ENCODE measurements at regions not wholly inside any gene's neighbourhood (a gene's known extent, or its start where the extent isn't known, plus 50 kb on each side); places are given as distances from the start of the nearest gene placed in this dataset.

- Mint-ChIP-seq H3K4me1 (peaks cover 9% of the 10 kb centered on the region), H3K4me3 (no peak overlapping the region), H3K36me3 (no peaks in the 10 kb centered on the region), H3K27me3 (ENCODE audit: low read depth) (no peaks in the 10 kb centered on the region), H3K27ac (no peak overlapping the region), H3K9me3 (peaks cover 18% of the 10 kb centered on the region)
- DNase-seq (ENCODE audit: low spot score in 2 of 2, unreplicated experiment in 2 of 2) = no peak
- no peak for TF ChIP-seq CTCF (IDR thresholded peaks at IDR 0.05; ENCODE audit: unreplicated experiment)
Observed at GRCh38 chr11:24234822-24235508, 261.9 kb upstream of the LUZP2 start.

- Mint-ChIP-seq H3K36me3 (no peaks in the 10 kb centered on the region), H3K4me3 (no peak overlapping the region), H3K4me1 (peaks cover 9% of the 10 kb centered on the region), H3K9me3 (peaks cover 8% of the 10 kb centered on the region), H3K27ac (no peak overlapping the region), H3K27me3 (ENCODE audit: low read depth) (no peaks in the 10 kb centered on the region)
- no peak for TF ChIP-seq CTCF (IDR thresholded peaks at IDR 0.05; ENCODE audit: unreplicated experiment)
- DNase-seq (ENCODE audit: low spot score in 2 of 2, unreplicated experiment in 2 of 2) = no peak
Observed at GRCh38 chr11:24238771-24239645, 257.8 kb upstream of the LUZP2 start.

- H3K27me3 Mint-ChIP-seq (ENCODE audit: low read depth) = no peaks in the 10 kb centered on the region
- H3K4me3 Mint-ChIP-seq = no peak overlapping the region
- H3K27ac Mint-ChIP-seq = no peak overlapping the region
- DNase-seq (ENCODE audit: low spot score in 2 of 2, unreplicated experiment in 2 of 2) = no peak
- peaks cover 9% of the 10 kb centered on the region for H3K4me1 Mint-ChIP-seq
- no peak for TF ChIP-seq CTCF (IDR thresholded peaks at IDR 0.05; ENCODE audit: unreplicated experiment)
- H3K9me3 Mint-ChIP-seq = peaks cover 8% of the 10 kb centered on the region
- no peaks in the 10 kb centered on the region for H3K36me3 Mint-ChIP-seq
Observed at GRCh38 chr11:24239930-24240329, 256.9 kb upstream of the LUZP2 start.

GRCh38 chr11:24240496-24241175 is 256.2 kb upstream of the LUZP2 start:
- Mint-ChIP-seq H3K9me3 (peaks cover 8% of the 10 kb centered on the region), H3K27ac (no peak overlapping the region)

GRCh38 chr11:24246715-24247114 is 250.1 kb upstream of the LUZP2 start:
- Mint-ChIP-seq H3K27me3 (ENCODE audit: low read depth) (no peaks in the 10 kb centered on the region), H3K36me3 (no peaks in the 10 kb centered on the region), H3K9me3 (peaks cover 8% of the 10 kb centered on the region), H3K4me3 (no peak overlapping the region), H3K4me1 (peaks cover 10% of the 10 kb centered on the region), H3K27ac (no peak overlapping the region)
- no peak for DNase-seq (ENCODE audit: low spot score in 2 of 2, unreplicated experiment in 2 of 2)
- TF ChIP-seq CTCF (IDR thresholded peaks at IDR 0.05; ENCODE audit: unreplicated experiment) = no peak

More at GRCh38 chr11:24240496-24241175, 256.2 kb upstream of the LUZP2 start:
- H3K27me3 Mint-ChIP-seq (ENCODE audit: low read depth) = no peaks in the 10 kb centered on the region
- H3K4me1 Mint-ChIP-seq = peaks cover 9% of the 10 kb centered on the region
- no peak overlapping the region for H3K4me3 Mint-ChIP-seq
- TF ChIP-seq CTCF (IDR thresholded peaks at IDR 0.05; ENCODE audit: unreplicated experiment) = no peak
- no peaks in the 10 kb centered on the region for H3K36me3 Mint-ChIP-seq
- no peak for DNase-seq (ENCODE audit: low spot score in 2 of 2, unreplicated experiment in 2 of 2)
